WERI-Rb-1 (cell line): ENCODE measurements at regions not wholly inside any gene's neighbourhood (a gene's known extent, or its start where the extent isn't known, plus 50 kb on each side); places are given as distances from the start of the nearest gene placed in this dataset.

Source experiments
- DNase-seq: peaks from one replicate; pipeline ENCODE4 v3.0.0-alpha.2; 2020
- H3K27ac ChIP-seq: fragments of 250-450 bp; sonication (Bioruptor Pico); 2 replicates; pipeline ENCODE4 v1.5.1; 2020; ENCODE audit warnings: mild to moderate bottlenecking, moderate library complexity
- H3K27me3 ChIP-seq: fragments of 250-450 bp; sonication (Bioruptor Pico); 2 replicates; pipeline ENCODE4 v1.5.1; 2021; ENCODE audit warnings: mild to moderate bottlenecking, low read depth, moderate library complexity; ENCODE audit not compliant: insufficient read depth, severe bottlenecking
- H3K36me3 ChIP-seq: fragments of 250-450 bp; sonication (Bioruptor Pico); 2 replicates; pipeline ENCODE4 v1.5.1; 2020; ENCODE audit warnings: mild to moderate bottlenecking, moderate library complexity
- H3K4me3 ChIP-seq: 2 replicates; pipeline ENCODE4 v1.5.1; 2011; ENCODE audit warnings: low read depth, mild to moderate bottlenecking, control low read depth, low read length
- H3K9me3 ChIP-seq: fragments of 250-450 bp; sonication (Bioruptor Pico); 2 replicates; pipeline ENCODE4 v1.5.1; 2021; ENCODE audit warnings: mild to moderate bottlenecking, moderate library complexity; ENCODE audit not compliant: severe bottlenecking
- CTCF ChIP-seq: IDR thresholded peaks from 2 replicates; pipeline ENCODE4 v1.5.1; 2011; ENCODE audit warnings: low read depth, mild to moderate bottlenecking, control low read depth, inconsistent platforms, low read length

GRCh38 chr18:78762753-78763152 lies 216.9 kb upstream of the SALL3 start:
- H3K9me3 ChIP-seq: no peaks in the 10 kb centered on the region
- DNase-seq: no peak
- no peaks in the 10 kb centered on the region for H3K36me3 ChIP-seq
- no peak for TF ChIP-seq CTCF
- no peak overlapping the region for H3K4me3 ChIP-seq
- H3K27ac ChIP-seq: no peak overlapping the region
- H3K27me3 ChIP-seq: no peaks in the 10 kb centered on the region

- TF ChIP-seq CTCF: no peak
- Histone ChIP-seq H3K27ac (no peak overlapping the region), H3K9me3 (no peaks in the 10 kb centered on the region), H3K36me3 (no peaks in the 10 kb centered on the region), H3K27me3 (no peaks in the 10 kb centered on the region), H3K4me3 (no peak overlapping the region)
- DNase-seq: no peak
Measured at GRCh38 chr18:78764544-78764943, 215.1 kb upstream of the SALL3 start.

- Histone ChIP-seq H3K36me3 (no peaks in the 10 kb centered on the region), H3K9me3 (no peaks in the 10 kb centered on the region)
- DNase-seq: no peak
Measured at GRCh38 chr18:78765142-78765541, 214.5 kb upstream of the SALL3 start.

GRCh38 chr18:78765637-78766281 lies 213.9 kb upstream of the SALL3 start:
- no peak for DNase-seq
- TF ChIP-seq CTCF: no peak
- Histone ChIP-seq H3K9me3 (no peaks in the 10 kb centered on the region), H3K27ac (no peak overlapping the region), H3K27me3 (no peaks in the 10 kb centered on the region), H3K4me3 (no peak overlapping the region), H3K36me3 (no peaks in the 10 kb centered on the region)

More at GRCh38 chr18:78765142-78765541, 214.5 kb upstream of the SALL3 start:
- Histone ChIP-seq H3K27ac (no peak overlapping the region), H3K4me3 (no peak overlapping the region), H3K27me3 (no peaks in the 10 kb centered on the region)
- TF ChIP-seq CTCF: no peak

GRCh38 chr18:78766651-78767533 lies 212.7 kb upstream of the SALL3 start:
- H3K9me3 ChIP-seq: no peaks in the 10 kb centered on the region
- H3K4me3 ChIP-seq: no peak overlapping the region
- no peaks in the 10 kb centered on the region for H3K27me3 ChIP-seq
- no peak overlapping the region for H3K27ac ChIP-seq
- TF ChIP-seq CTCF: no peak
- no peak for DNase-seq
- no peaks in the 10 kb centered on the region for H3K36me3 ChIP-seq
